Fibroblast of lung (primary cell): ENCODE measurements at regions not wholly inside any gene's neighbourhood (a gene's known extent, or its start where the extent isn't known, plus 50 kb on each side); places are given as distances from the start of the nearest gene placed in this dataset.

ENCODE experiments used
- DNase-seq, 2 donors: peaks; one replicate each; pipeline versions ENCODE4 v3.0.0 to v3.0.0-alpha.2; 2010; ENCODE audit warnings: low read depth in 2 of 2
- H2AFZ ChIP-seq: 2 replicates; pipeline ENCODE4 v1.5.1; 2012; ENCODE audit warnings: low read length, control low read depth, inconsistent platforms
- H3K27ac ChIP-seq: 2 replicates; pipeline ENCODE4 v1.5.1; 2011; ENCODE audit warnings: low read length, control low read depth; ENCODE audit not compliant: insufficient read depth
- H3K27me3 ChIP-seq: 2 replicates; pipeline ENCODE4 v1.5.1; 2011; ENCODE audit warnings: mild to moderate bottlenecking, low read length; ENCODE audit not compliant: control insufficient read depth, insufficient read depth
- H3K36me3 ChIP-seq: 2 replicates; pipeline ENCODE4 v1.5.1; 2011; ENCODE audit warnings: low read length; ENCODE audit not compliant: control insufficient read depth, insufficient read depth
- H3K4me1 ChIP-seq: 2 replicates; pipeline ENCODE4 v1.5.1; 2011; ENCODE audit warnings: low read length; ENCODE audit not compliant: control insufficient read depth, insufficient read depth; ENCODE audit errors: extremely low read depth
- H3K4me2 ChIP-seq: 2 replicates; pipeline ENCODE4 v1.5.1; 2011; ENCODE audit warnings: low read length, control low read depth; ENCODE audit not compliant: insufficient read depth; ENCODE audit errors: extremely low read depth
- H3K4me3 ChIP-seq, 4 experiments: fragments of 200-600 bp in 1 of 4; sonication (generic) in 1 of 4; replicated peaks in 1 of 4; 2 replicates each; pipeline ENCODE4 v1.5.1; 2011 to 2016; ENCODE audit warnings: low read length in 4 of 4, low read depth in 3 of 4, mild to moderate bottlenecking in 3 of 4, control low read depth in 2 of 4, inconsistent platforms in 1 of 4, mixed read lengths in 1 of 4; ENCODE audit not compliant: insufficient read depth in 1 of 4; ENCODE audit errors: control extremely low read depth in 1 of 4
- H3K79me2 ChIP-seq: 2 replicates; pipeline ENCODE4 v1.5.1; 2012; ENCODE audit warnings: mild to moderate bottlenecking, low read length, inconsistent platforms; ENCODE audit not compliant: control insufficient read depth, insufficient read depth
- H3K9ac ChIP-seq: 2 replicates; pipeline ENCODE4 v1.5.1; 2011; ENCODE audit warnings: mild to moderate bottlenecking, low read length, control low read depth; ENCODE audit not compliant: insufficient read depth
- H3K9me3 ChIP-seq: 2 replicates; pipeline ENCODE4 v1.5.1; 2012; ENCODE audit warnings: low read depth, low read length; ENCODE audit not compliant: control insufficient read depth, insufficient read depth
- H4K20me1 ChIP-seq: 2 replicates; pipeline ENCODE4 v1.5.1; 2011; ENCODE audit warnings: low read length; ENCODE audit not compliant: control insufficient read depth, insufficient read depth; ENCODE audit errors: extremely low read depth
- CTCF ChIP-seq, 2 donors: IDR thresholded peaks in 1 of 2; conservative IDR thresholded peaks in 1 of 2; 1 replicate in 1 of 2; 2 replicates in 1 of 2; pipeline ENCODE4 v1.5.1; 2011 to 2012; ENCODE audit warnings: low read length in 2 of 2, control low read depth in 1 of 2, inconsistent platforms in 1 of 2, low read depth in 1 of 2, mild to moderate bottlenecking in 1 of 2
- EZH2 ChIP-seq: IDR thresholded peaks from 2 replicates; pipeline ENCODE4 v1.5.1; 2012; ENCODE audit warnings: low read length, control low read depth, mild to moderate bottlenecking; ENCODE audit errors: missing control alignments

- no peak for DNase-seq
- H3K4me3 ChIP-seq: no peak overlapping the region
- no peaks in the 10 kb centered on the region for H3K36me3 ChIP-seq
- no peak overlapping the region for H2AFZ ChIP-seq
- H3K4me2 ChIP-seq: no peak overlapping the region
- H3K4me1 ChIP-seq: no peaks in the 10 kb centered on the region
- no peaks in the 10 kb centered on the region for H3K79me2 ChIP-seq
- H3K27ac ChIP-seq: no peak overlapping the region
- no peaks in the 10 kb centered on the region for H3K9me3 ChIP-seq
- no peaks in the 10 kb centered on the region for H4K20me1 ChIP-seq
- no peak overlapping the region for H3K9ac ChIP-seq
- TF ChIP-seq EZH2: no peak
- no peak for TF ChIP-seq CTCF (conservative IDR thresholded peaks at IDR 0.05 in 1 of 2, IDR thresholded peaks at IDR 0.05 in 1 of 2; ENCODE audit: low read depth in 1 of 2, low read length in 2 of 2)
- no peaks in the 10 kb centered on the region for H3K27me3 ChIP-seq
These were observed 2704.4 kb downstream of the PCDH9 start for GRCh38 chr13:64525687-64526086.

GRCh38 chr13:64510747-64511146, 2719.4 kb downstream of the PCDH9 start:
- no peaks in the 10 kb centered on the region for H3K4me1 ChIP-seq
- no peak overlapping the region for H3K27ac ChIP-seq
- no peaks in the 10 kb centered on the region for H3K36me3 ChIP-seq
- no peak overlapping the region for H3K4me2 ChIP-seq
- no peaks in the 10 kb centered on the region for H3K27me3 ChIP-seq
- no peak overlapping the region for H2AFZ ChIP-seq
- TF ChIP-seq CTCF (conservative IDR thresholded peaks at IDR 0.05 in 1 of 2, IDR thresholded peaks at IDR 0.05 in 1 of 2; ENCODE audit: low read depth in 1 of 2, low read length in 2 of 2): no peak
- TF ChIP-seq EZH2: no peak
- no peaks in the 10 kb centered on the region for H4K20me1 ChIP-seq
- H3K9ac ChIP-seq: no peak overlapping the region
- H3K9me3 ChIP-seq: no peaks in the 10 kb centered on the region
- DNase-seq: no peak
- H3K79me2 ChIP-seq: no peaks in the 10 kb centered on the region
- H3K4me3 ChIP-seq: no peak overlapping the region

GRCh38 chr13:64506246-64506645, 2723.9 kb downstream of the PCDH9 start:
- no peak for DNase-seq
- H3K9me3 ChIP-seq: no peaks in the 10 kb centered on the region
- no peak overlapping the region for H2AFZ ChIP-seq
- no peak overlapping the region for H3K9ac ChIP-seq
- H3K27me3 ChIP-seq: no peaks in the 10 kb centered on the region
- no peak overlapping the region for H3K4me2 ChIP-seq
- H4K20me1 ChIP-seq: no peaks in the 10 kb centered on the region
- H3K4me1 ChIP-seq: no peaks in the 10 kb centered on the region
- no peaks in the 10 kb centered on the region for H3K36me3 ChIP-seq
- TF ChIP-seq EZH2 (no peak), CTCF (conservative IDR thresholded peaks at IDR 0.05 in 1 of 2, IDR thresholded peaks at IDR 0.05 in 1 of 2; ENCODE audit: low read depth in 1 of 2, low read length in 2 of 2) (no peak)
- H3K4me3 ChIP-seq: no peak overlapping the region
- H3K79me2 ChIP-seq: no peaks in the 10 kb centered on the region
- H3K27ac ChIP-seq: no peak overlapping the region
